Activated naive CD4-positive, alpha-beta T cell treated with anti-CD3 and anti-CD28 coated beads, Interleukin-2, amount 50 U/mL, for 16 hours (primary cell): ENCODE measurements at regions not wholly inside any gene's neighbourhood (a gene's known extent, or its start where the extent isn't known, plus 50 kb on each side); places are given as distances from the start of the nearest gene placed in this dataset.

Source experiments
- DNase-seq: peaks from one replicate; pipeline ENCODE4 v3.0.0-alpha.2; 2020

DNA sequence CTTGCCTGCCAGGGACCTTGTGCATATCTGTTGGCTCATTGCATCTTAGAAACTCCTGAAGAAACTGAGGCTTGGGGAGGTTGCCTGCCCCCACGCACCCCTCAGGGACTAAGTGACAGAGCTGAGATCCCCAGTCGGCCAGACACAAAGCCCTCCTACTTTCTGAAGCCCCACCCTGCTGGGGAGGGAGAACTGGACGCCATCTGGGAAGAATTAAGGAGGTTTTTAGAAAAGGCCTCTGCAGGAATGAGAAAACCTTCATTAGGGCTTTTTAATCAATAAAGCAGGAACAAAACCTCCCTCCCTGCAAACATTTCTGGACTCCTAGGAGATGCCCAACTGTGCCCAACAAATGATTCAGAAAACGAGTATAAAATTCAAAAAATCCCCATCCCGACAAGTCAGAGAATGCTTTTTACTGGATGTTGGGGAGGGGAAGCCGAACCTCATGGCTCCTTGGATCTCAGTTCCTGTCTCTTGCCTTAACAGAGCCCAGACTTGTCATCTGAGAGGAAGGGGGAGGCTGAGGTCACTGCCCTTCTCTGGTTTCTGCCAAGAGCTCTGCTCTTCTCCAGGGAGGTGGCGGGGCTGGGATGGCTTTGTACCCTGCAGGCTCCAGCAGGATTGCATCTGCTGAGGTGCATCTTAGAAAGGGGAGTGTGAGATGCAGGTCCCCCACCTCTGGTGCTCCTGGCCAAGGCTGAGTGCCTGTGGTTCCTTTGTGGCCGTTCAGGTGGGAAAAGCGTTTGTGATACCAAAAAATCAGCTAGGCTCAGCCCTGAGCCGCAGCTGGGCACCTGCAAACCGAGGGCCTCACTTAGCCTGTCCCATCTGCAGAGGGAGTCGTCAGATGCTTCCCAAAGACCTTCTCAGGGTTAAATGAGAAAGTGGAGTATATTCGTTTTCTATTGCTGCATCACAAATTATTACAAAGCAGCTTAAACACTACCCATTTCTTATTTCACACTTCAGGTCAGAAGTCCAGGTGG lies 142.4 kb downstream of the ZFP36L2 start:
- no peak for DNase-seq

GRCh38 chr2:43082903-43083677 lies 143.3 kb downstream of the ZFP36L2 start:
- no peak for DNase-seq

GRCh38 chr2:43082111-43082894 lies 144.1 kb downstream of the ZFP36L2 start:
- DNase-seq, result no peak

- no peak for DNase-seq
Measured at GRCh38 chr2:43081131-43081765, 145.2 kb downstream of the ZFP36L2 start.

DNA sequence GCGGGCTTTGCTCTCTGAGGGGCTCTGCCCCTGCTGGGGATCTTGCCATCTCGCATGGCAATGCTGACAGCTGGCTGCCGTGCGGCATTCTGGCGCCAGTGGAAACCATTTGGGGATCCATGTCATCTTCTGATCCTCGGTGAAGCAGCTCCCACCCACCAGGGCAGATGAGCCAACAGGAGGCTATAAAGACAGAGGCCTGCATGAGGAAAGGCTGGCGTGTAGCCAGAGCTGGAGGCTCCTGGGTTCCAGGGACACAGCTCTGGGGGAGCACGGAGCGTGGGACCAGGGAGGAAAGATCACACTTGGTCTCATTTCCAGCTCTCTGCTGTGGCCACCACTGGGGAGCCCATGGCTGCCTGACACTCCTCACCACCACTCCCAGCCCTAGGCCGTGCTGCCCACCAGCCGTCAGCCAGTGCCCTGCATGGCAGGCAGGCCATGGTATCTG lies 145.8 kb downstream of the ZFP36L2 start:
- no peak for DNase-seq

DNA sequence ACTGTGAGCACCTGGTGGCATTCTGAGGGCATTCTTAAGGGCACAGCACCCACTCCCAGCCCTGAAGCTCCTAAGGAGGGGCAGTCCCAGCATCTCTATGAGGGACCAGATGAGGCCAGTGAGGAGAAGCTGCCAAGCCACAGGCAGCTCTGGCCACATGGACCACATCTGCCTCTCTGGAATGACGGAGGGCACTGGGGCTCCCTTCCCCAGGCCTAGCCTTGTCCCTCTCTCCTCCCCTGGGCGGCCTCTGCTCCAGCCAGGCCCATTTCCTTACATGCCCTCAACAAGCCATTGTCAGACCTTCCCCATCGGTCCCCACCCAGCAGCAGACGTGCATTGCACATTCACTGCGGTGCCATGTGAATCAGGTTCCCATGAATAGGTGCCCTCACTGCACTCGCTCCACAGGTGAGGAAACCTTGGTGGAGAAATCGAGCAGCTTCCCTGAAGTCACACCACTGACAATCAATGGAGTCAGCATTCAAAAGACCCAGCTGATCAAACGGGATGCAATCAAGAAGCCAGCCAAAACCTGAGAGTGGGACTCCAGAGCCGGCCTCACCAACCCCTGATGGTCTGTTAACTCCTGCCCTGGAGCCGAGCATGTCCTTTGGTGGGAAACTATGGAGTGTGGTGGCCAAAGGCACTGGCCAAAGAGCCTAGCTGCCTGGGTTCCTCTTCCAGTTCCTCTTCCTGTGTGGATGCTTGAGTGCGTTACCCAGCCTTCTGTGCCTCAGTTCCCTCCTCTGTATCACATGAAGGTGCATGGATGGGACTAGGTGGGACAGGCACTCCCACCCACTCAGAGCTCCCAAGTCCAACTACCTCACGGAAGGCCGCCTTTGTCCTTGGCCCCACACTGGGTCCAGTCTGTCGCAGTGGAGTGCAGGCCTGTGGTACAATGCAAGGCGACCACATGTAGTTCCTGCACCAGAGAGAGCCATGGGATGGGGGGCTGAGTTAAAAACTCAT lies 147.3 kb downstream of the ZFP36L2 start:
- no peak for DNase-seq

DNA sequence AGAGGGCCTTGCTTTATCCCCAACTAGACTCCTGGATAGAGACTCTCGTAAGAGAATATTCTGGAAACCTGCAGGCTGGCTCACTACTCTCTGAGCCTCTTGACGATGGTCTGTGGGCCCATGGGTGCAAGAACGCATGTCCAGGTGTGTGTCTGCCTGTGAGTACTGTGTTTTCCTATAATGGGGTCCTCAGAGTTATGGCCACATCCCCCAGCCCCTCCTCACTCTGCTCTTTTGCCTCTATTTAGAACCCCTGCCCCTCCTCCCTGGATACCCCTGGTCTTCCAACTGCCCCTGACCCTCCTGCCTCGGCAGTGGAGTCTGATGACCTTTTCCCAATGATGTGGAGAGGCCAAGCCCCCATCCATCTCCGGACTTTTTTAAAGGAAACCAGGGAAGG lies 148.1 kb downstream of the ZFP36L2 start:
- no peak for DNase-seq

- DNase-seq, result no peak
Measured at GRCh38 chr2:43077876-43078275, 148.5 kb downstream of the ZFP36L2 start.

GRCh38 chr2:43076676-43077075 lies 149.7 kb downstream of the ZFP36L2 start:
- no peak for DNase-seq

DNA sequence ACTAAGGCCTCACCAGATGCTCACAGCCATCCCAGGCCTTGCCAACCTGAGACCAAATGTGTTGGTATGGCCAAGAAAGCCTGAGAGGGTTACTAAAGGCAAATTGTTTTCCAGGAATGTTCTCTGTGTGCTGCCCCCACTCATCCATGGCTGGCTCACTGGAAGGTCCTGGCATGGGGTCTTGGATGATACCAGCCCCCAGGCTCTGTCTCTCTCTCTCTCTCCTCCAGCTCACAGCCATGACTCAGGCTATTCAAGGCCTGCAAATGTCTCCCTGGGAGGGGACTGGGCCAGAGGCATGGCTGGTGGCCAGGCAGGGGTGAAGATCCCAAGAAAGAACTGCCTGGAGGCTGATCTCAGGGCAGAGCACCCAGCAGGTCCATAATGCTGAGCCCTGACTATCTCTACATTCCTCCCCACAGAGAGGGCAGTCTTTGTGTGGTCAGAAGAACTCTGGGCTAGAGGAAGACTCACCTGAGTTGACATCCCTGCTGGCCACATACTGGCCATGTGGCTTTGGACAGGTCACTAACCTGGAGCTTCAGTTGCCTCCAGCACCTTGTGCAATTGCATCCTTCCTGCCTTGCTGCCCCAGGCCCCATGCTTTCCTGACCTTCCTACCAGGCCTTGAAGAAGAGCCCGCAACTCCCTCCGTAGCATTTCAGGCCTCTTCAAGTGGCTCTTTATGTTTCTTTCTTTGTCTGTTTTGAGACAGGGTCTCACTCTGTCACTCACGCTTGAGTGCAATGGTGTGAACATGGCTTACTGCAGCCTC lies 150.4 kb downstream of the ZFP36L2 start:
- DNase-seq, result no peak

DNA sequence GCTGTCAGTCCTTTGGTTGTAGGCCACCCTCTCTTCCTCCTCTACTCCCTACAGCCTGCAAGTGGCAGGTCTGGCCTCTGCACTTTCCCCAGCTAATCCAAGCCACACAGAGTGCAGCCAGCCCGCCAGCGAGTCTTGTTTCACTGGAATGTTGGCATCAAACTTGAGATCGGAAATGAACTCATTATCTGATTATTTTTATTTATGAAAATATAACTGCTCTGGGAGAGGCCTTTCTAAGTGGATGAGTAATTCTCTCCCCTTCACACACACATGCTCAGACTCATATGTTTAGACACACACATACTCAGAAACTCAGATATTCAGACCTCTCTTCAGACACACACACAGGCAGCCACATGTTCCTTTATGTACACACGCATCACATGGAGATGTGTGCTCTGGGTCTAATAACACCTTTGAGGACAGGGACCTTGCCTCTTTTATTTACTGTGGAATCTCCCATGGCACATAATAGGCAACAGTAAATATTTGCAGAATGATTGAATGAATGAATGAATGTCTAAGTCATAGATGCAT lies 151.3 kb downstream of the ZFP36L2 start:
- no peak for DNase-seq

DNA sequence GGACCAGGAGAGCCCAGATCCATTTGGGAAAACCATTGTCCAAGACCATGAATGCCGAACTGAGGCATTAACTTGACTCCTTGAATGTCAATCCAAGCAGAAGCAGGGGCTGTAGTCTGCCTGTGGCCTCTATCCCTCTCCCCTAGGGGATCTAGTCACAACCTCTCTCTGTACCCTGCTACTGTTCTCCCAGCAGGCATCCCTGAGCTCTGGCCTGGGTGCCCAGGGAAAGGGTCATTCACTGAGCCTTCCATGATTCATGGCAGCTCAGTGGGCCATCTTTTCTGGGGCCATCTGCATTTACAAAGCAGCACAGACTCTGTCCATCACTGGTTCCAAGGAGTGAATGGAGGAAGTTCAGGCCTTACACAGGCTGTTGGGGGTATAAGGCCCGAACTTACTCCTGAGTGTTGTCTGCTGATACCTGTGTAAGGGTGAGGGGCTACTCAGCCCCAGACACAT lies 151.8 kb downstream of the ZFP36L2 start:
- DNase-seq, result no peak

DNA sequence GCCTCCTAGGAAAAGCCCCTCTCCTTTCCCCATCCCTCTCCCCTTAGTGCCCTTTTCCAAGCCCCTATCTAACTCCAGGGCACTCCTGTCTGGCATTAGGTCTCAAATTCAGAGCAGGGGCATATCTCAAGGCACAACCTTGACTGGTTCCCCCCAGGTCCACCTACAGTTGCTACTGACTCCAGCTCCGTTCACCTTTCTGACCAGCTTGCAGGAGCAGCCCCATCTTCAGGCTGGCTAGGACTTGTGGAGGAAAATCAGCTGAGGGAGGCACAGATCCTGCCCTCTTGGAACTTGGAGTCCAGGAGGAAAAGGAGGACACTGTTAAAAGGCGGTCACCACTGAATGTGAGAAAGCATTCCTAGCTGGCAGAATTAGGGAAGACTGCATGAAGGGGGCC lies 152.4 kb downstream of the ZFP36L2 start:
- no peak for DNase-seq

- no peak for DNase-seq
Measured at GRCh38 chr2:43073401-43073825, 153.0 kb downstream of the ZFP36L2 start.

GRCh38 chr2:43071599-43072550 lies 154.5 kb downstream of the ZFP36L2 start:
- DNase-seq, result no peak

DNA sequence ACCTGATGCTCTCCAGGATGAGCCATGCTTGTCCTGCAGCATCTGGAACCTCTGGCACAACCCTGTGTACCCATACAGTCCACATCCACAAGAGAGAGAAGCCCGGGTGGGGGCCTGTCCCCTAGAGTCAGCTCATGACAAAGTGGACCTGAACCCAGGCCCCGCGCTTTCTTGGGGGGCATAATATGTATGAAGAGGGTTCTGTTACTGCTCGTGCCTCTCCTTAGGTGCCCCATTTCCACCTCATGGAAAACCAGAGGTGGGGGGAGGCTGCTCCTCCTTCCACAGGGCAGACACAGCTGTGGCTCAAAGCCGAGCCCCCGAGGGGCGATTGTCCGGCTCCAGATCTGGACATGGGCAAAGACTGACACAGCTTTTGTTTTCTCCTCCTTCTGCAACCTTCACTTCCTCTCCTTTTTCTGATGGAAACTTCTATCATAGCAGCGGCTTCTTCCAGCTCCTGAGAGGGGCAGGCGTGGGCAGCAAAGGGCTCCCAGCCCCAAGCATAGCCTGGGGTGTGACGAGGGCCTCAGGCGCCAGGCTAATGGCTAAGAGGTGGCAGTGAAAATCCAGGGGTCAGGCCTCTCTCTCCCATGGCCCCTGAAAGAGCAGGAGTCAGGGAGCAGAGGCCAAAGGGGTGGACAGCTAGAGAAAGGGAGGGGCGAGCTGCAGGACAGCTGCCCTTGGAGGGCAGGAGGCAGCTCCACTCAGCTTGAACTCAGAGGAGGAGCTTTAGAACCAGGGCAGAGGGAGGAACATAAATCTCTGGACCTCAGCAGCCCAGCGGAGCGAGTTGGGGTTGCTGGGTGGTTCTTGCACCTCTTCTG lies 155.5 kb downstream of the ZFP36L2 start:
- no peak for DNase-seq

GRCh38 chr2:43070030-43070429 lies 156.4 kb downstream of the ZFP36L2 start:
- no peak for DNase-seq
